MM.1S (cell line): ENCODE measurements at regions not wholly inside any gene's neighbourhood (a gene's known extent, or its start where the extent isn't known, plus 50 kb on each side); places are given as distances from the start of the nearest gene placed in this dataset.

ENCODE experiments used
- CTCF ChIP-seq: fragments of 300-600 bp; sonication (generic); IDR thresholded peaks from 2 replicates; pipeline ENCODE4 v1.5.1; 2016; ENCODE audit warnings: antibody characterized with exemption, low read length, mixed read lengths
- EZH2 ChIP-seq: fragments of 300-600 bp; sonication (generic); optimal IDR thresholded peaks from 2 replicates; pipeline ENCODE3; 2017; ENCODE audit warnings: low read depth, mild to moderate bottlenecking, antibody characterized with exemption, low read length, mixed read lengths
- EZH2phosphoT487 ChIP-seq: fragments of 300-600 bp; sonication (generic); IDR thresholded peaks from 2 replicates; pipeline ENCODE4 v1.6.1; 2018; ENCODE audit warnings: antibody characterized with exemption, low read length

- TF ChIP-seq CTCF (no peak), EZH2 (no peak), EZH2phosphoT487 (no peak)
These were observed 169.5 kb upstream of the FOXN3 start for GRCh38 chr14:89586258-89587135.
